ENCODE measurements at regions not wholly inside any gene's neighbourhood (a gene's known extent, or its start where the extent isn't known, plus 50 kb on each side); places are given as distances from the start of the nearest gene placed in this dataset.

GRCh38 chr21:38924954-38925353, 119.2 kb downstream of the ETS2 start:
- no peak for DNase-seq

DNA sequence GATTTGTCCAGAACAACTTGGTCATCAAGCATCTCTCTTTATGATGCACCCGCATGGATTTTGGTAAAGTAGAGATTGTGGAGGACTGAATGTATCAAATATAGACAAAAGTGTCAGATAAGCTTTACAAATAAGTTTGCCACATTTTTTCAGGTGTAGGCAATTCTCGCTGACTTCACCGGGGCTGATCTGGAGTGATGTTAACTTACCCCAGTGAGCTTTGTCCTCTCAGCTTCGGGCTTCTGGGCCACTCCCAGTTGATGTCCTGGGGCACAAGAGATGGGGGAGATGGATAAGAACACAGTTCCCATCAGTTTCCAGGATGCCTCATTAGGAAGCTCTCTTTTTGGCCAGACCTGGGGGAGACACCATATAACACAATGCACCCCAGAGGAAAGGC, 117.7 kb downstream of the ETS2 start:
- DNase-seq = no peak

DNA sequence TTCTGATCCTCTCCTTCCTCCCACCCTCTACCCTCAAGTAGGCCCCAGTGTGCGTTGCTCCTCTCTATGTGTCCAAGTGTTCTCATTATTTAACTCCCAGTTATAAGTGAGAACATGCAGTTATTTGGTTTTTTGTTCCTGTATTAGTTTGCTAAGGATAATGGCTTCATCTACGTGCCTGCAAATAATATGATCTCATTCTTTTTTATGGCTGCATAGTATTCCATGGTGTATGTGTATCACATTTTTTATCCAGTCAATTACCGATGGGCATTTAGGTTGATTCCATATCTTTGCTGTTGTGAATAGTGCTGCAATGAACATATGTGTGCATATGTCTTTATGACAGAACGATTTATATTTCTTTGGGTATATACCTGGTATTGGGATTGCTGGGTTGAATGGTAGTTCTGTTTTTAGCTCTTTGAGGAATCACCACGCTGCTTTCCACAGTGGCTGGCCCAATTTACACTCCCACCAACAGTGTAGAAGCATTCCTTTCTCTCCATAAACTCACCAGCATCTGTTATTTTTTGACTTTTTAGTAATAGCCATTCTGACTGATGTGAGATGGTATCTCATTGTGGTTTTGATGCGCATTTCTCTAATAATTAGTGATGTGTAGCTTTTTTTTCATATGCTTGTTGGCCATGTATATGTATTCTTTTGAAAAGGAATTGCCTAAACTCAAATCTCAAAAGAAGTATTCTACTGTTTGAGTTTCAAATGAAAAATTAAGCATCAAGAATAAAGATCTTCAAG, 116.9 kb downstream of the ETS2 start:
- no peak for DNase-seq

GRCh38 chr21:38921511-38922251, 116.0 kb downstream of the ETS2 start:
- DNase-seq = no peak

DNA sequence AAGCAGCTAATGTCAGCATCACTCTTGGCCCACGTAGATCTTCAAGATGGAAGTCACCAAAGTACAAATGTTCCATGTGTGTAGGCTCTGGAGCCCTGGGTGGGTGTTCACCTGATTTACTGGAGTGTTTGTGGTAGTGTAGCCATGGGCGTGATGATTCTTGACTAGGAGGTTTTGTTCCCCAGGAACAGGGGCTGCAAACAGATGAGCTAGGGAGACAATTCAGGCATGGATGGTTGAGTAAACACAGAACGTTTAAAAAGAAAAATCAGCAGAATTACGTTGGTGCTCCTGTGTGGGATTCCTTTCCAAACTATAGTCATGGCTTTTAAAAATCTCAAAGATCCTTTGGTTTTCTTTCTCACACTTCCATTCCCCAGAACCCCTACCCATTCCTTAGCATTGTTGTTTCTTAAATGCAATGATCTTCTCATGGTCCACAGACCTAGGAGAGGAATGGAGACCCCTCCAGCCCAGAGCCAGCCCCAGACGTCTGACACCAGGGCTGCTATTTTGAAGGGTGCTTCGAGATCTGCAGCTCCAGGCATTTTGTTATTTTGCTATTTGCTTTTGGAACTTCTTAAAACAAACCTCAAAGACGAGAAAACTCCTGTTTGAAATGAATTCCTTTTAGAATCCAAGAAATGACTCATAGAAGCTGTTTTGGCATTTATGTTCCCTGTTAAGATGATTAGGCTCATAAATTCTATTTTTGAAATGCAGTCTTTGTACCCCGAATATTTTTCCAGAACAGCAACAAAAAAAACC, 115.1 kb downstream of the ETS2 start:
- no peak for DNase-seq

- DNase-seq = no peak
Observed at GRCh38 chr21:38918607-38919346, 113.0 kb downstream of the ETS2 start.

DNA sequence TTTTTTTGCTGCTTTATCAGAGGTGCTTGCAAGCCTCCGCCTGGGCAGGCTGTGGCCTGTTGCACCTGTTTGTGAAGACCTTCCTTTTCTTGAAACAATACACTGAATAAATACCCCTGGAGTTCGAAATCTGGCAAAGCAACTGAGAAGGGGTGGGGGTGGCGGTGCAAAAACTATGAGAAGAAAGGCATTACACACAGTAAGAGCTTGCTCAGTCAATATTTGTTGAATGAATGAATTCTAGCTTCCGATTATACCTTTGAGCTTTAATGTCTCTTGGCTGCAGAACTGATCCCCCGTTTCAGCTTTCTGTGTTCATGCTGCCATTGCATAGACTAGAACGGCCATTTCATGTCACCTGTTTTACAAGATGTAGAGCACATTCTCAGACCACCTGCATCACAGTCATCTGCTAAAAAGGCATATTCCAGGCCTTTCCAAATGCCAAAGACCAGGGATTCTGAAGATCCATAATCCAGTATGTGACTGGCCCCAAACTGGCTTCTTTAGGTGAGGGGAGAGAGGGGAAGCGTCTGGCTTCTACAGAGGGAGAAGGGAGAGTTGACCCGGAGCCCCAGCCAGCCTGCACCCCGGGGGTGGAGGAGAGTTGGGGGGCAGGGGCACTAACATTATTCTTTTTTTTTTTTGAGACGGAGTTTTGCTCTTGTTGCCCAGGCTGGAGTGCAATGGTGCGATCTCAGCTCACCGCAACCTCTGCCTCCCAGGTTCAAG, 111.5 kb downstream of the ETS2 start:
- no peak for DNase-seq

DNA sequence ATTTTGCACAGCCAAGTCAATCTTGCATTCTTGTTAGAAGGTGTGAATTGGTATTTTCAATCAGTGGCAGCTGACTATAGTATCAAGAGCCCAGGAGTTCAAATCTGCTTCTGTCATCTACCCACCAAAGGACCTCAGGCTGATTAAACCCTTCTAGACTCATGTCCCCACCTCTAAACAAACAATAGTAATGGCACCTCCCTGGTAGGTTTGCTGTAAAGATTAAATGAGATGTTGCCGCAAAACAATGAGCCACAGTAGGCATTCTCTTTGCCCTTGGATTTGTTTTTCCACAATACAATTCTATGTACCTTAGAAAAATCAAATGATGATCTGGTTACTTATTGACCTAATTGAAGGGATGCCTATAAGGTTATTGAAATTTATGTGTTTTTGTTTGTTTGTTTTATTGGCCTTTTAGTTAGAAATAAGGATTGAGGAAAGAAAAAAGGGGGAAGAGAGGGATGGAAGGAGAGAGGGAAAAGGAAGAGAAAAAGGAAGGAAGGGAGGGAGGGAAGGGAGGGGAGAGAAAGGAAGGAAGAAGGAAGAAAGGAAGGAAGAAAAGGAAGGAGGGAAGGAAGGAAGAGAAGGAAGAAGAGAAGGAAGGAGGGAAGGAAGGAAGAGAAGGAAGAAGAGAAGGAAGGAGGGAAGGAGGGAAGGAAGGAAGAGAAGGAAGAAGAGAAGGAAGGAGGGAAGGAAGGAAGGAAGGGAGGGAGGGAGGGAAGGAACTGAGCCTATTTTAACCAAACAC, 110.7 kb downstream of the ETS2 start:
- no peak for DNase-seq

DNA sequence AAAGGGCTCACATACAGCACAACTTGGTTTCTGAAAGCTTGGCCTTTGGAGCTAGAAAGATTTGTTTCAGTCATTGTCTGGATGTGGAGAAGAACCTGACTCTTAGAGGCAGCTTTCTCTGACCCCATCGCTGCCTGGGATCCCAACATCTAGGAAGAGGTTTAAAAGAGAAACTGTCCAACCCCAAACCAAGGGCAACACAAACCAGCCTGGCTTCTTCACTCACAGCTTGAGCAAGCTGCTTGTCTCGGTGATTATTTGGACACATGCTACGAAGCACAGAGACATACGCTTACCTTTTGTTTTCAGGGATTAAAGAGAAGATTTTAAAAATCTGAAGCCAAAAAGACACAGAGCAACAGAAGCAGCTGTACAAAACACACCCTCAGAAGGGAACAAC, 109.8 kb downstream of the ETS2 start:
- no peak for DNase-seq

GRCh38 chr21:38914528-38915293, 109.0 kb downstream of the ETS2 start:
- no peak for DNase-seq

GRCh38 chr21:38913893-38914527, 108.3 kb downstream of the ETS2 start:
- DNase-seq = no peak

DNA sequence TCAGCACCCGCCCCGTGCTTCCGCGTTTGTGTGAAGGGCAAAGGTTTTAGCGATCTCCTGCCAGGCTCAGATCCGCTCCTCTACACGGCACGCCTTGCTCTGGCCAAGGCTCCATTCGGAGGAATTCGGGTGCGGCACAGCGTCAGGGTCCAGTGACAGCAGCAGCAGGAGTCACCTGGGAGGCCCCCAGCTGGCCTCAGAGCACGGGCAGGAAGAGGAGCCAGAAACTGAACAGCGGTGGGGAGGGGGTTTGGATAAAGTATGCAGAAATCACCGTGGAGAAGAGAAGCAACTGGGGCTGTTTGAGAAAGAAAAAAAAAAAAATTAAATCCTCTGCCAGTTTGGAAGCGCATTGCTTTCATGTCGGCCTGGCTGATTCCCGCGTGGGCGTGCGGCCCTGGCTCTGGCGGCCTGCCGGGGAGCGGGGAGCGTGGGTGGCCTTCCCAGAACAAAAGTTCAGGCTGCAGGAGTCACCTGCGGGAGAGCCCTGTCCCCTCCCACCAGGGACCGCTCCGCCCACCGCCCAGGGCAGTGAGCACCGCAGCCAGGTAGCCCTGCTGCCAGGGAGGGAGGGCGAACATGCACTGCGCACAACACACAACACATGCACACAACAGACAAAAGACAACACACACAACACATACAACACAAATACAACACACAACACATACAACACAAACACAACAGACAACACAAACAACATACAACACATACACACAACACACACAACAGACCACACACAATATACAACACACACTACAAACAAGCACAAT, 107.6 kb downstream of the ETS2 start:
- DNase-seq = no peak

DNA sequence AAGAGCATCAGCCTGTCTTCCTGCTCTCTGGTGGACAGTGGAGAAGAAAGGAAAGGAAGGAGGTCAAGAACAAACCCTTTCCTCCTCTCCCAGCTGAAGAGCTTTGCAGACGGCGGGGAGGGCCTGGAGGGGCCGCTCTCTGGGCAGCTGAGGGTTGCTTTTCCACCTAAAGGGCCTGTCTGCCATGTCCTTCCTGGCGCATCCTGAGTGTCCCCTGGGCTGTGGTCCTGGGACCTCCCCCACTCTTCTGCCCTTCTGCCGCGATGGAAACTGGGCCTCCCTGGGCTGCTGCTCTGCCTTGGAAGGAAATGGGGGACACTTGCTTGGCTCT, 107.0 kb downstream of the ETS2 start:
- DNase-seq = no peak

DNA sequence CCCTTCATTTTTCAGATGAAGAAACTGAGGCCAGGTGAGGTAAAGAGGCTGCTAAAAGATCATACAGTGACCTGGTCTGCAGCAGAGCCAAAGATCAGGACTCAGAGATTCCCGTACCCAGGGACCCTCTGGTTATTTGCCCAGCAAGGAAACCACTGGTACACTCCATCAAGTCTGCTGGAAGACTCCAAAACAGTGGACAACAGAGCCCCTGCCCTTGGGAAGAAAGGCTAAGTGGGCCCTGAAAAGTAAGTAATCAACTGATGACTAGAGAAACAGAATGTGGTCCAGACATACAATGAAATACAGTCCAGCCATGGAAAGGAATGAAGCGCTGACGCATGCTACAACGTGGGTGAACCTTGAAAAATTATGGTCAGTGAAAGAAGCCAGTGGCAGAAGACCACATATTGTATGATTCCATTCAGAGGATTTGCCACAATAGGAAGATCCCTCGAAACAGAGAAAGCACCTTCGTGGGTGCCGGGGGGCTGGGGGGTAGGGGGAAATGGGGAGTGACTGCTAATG, 106.4 kb downstream of the ETS2 start:
- no peak for DNase-seq

DNA sequence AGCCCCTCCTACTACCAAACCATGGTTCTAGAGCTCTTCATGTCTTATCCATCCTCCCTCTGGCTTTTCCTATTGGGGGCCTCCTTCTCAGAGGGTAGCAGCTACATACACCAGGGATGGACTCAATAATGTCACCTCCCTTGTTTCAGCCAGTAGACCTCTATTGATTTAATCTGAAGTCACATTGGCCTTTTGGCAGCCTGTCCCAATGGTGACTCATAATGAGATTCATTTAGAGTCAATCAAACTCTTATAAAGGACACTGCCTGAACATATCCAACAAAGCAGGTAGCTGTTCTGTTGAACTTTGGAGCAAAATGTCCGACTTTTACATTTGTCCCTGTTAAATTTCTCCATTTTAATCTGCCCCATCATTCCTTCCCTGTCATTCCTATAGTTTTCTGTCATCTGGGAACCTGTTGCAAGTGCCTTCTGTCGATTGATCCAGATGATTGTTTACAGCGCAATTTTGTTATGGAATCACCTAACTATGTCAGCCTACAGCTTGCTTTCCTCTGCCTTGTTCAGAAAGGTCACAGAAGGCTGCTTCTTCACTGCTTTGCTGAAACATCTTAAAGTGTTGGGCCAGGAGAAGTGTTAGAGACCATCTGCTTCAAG, 105.9 kb downstream of the ETS2 start:
- no peak for DNase-seq

GRCh38 chr21:38910390-38911067, 104.8 kb downstream of the ETS2 start:
- no peak for DNase-seq

DNA sequence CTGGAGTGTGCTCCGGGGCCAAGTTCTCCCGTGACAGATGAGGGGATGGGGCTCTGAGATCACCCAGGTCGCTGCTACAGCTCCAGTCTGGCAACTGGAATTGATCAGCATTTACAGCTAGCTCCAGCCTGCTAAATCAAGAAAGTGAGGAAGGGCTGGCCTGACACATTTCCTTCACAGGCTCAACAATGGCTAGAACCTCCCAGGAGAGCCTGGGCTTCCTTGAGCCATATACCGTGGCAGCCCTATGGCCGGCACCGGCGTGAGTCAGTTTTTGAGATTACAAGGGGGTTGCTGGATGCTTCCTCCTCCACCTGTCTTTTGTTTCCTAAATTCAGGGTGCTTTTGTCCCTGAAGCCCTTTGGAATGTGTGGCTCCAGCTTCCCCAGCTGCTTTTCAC, 104.2 kb downstream of the ETS2 start:
- DNase-seq = no peak

GRCh38 chr21:38909109-38909508, 103.4 kb downstream of the ETS2 start:
- DNase-seq = no peak

Measured in CD4-positive, alpha-beta T cell treated with Interleukin-4 for 1 hour (primary cell).